Activated CD8-positive, alpha-beta memory T cell treated with anti-CD3 and anti-CD28 coated beads, Interleukin-2, amount 10 ng/mL, durations not matched to agents 7 days and 5 days (primary cell): ENCODE measurements at regions not wholly inside any gene's neighbourhood (a gene's known extent, or its start where the extent isn't known, plus 50 kb on each side); places are given as distances from the start of the nearest gene placed in this dataset.

Experiments used
- ATAC-seq: fragments of 150-1000 bp; cut with Tn5 transposase; one replicate; pipeline ENCODE4 v1.10.0; 2021; ENCODE audit warnings: moderate library complexity
- CTCF ChIA-PET: fragments of 350-600 bp; sonication (Branson Sonifier 250); formaldehyde crosslinking; loops from one replicate; lab custom pipeline; 2021; ENCODE audit warnings: antibody characterized with exemption; lab: Charles Lee
- DNase-seq: peaks from one replicate; pipeline ENCODE4 v3.0.0-alpha.2; 2020
- H3K27ac Mint-ChIP-seq: one replicate; pipeline ENCODE4 v1.8.0; 2021; ENCODE audit warnings: mild to moderate bottlenecking, mixed read lengths
- H3K27me3 Mint-ChIP-seq: one replicate; pipeline ENCODE4 v1.8.0; 2021; ENCODE audit warnings: mixed read lengths
- H3K36me3 Mint-ChIP-seq: one replicate; pipeline ENCODE4 v1.8.0; 2021; ENCODE audit warnings: mild to moderate bottlenecking, mixed read lengths
- H3K4me1 Mint-ChIP-seq: one replicate; pipeline ENCODE4 v1.8.0; 2021; ENCODE audit warnings: mixed read lengths
- H3K4me3 Mint-ChIP-seq: one replicate; pipeline ENCODE4 v1.8.0; 2021; ENCODE audit warnings: mild to moderate bottlenecking, moderate library complexity, mixed read lengths
- H3K9me3 Mint-ChIP-seq: one replicate; pipeline ENCODE4 v1.8.0; 2022; ENCODE audit warnings: low read depth, mixed read lengths

- CTCF ChIA-PET, result no interaction called here
- Mint-ChIP-seq H3K4me3 (no peak overlapping the region), H3K4me1 (peaks cover 16% of the 10 kb centered on the region), H3K27ac (no peak overlapping the region), H3K9me3 (no peaks in the 10 kb centered on the region), H3K27me3 (no peaks in the 10 kb centered on the region), H3K36me3 (no peaks in the 10 kb centered on the region)
- no peak for DNase-seq
- ATAC-seq, result no peak
Observed at GRCh38 chr10:78761311-78761781, 307.4 kb upstream of the ZMIZ1 start.

- Mint-ChIP-seq H3K4me3 (no peak overlapping the region), H3K36me3 (no peaks in the 10 kb centered on the region), H3K27me3 (no peaks in the 10 kb centered on the region), H3K4me1 (peaks cover 11% of the 10 kb centered on the region), H3K9me3 (no peaks in the 10 kb centered on the region), H3K27ac (no peak overlapping the region)
- no peak for DNase-seq
- no peak for ATAC-seq
- CTCF ChIA-PET, result no interaction called here
Observed at GRCh38 chr10:78762086-78762630, 306.6 kb upstream of the ZMIZ1 start.

GRCh38 chr10:78763234-78763633 is 305.5 kb upstream of the ZMIZ1 start:
- Mint-ChIP-seq H3K4me1 (peaks cover 9% of the 10 kb centered on the region), H3K36me3 (no peaks in the 10 kb centered on the region), H3K9me3 (no peaks in the 10 kb centered on the region), H3K27me3 (no peaks in the 10 kb centered on the region), H3K4me3 (no peak overlapping the region), H3K27ac (no peak overlapping the region)
- ATAC-seq (no peak), DNase-seq (no peak)
- CTCF ChIA-PET, result no interaction called here

GRCh38 chr10:78763651-78764395 is 304.9 kb upstream of the ZMIZ1 start:
- Mint-ChIP-seq H3K4me3 (no peak overlapping the region), H3K27ac (no peak overlapping the region), H3K36me3 (no peaks in the 10 kb centered on the region), H3K9me3 (no peaks in the 10 kb centered on the region), H3K4me1 (peaks cover 9% of the 10 kb centered on the region), H3K27me3 (no peaks in the 10 kb centered on the region)
- peak; percentile 51 for DNase-seq
- CTCF ChIA-PET, result no interaction called here
- peak; percentile 49 for ATAC-seq

GRCh38 chr10:78764436-78764835 is 304.3 kb upstream of the ZMIZ1 start:
- H3K27me3 Mint-ChIP-seq, result no peaks in the 10 kb centered on the region

GRCh38 chr10:78764846-78765430 is 303.8 kb upstream of the ZMIZ1 start:
- Mint-ChIP-seq H3K9me3 (no peaks in the 10 kb centered on the region), H3K4me3 (no peak overlapping the region), H3K4me1 (peaks cover 9% of the 10 kb centered on the region), H3K27ac (no peak overlapping the region), H3K27me3 (no peaks in the 10 kb centered on the region), H3K36me3 (no peaks in the 10 kb centered on the region)
- no peak for DNase-seq
- CTCF ChIA-PET, result no interaction called here
- no peak for ATAC-seq

More at GRCh38 chr10:78764436-78764835, 304.3 kb upstream of the ZMIZ1 start:
- Mint-ChIP-seq H3K4me1 (peaks cover 9% of the 10 kb centered on the region), H3K9me3 (no peaks in the 10 kb centered on the region), H3K4me3 (no peak overlapping the region), H3K27ac (no peak overlapping the region), H3K36me3 (no peaks in the 10 kb centered on the region)
- CTCF ChIA-PET, result no interaction called here
- ATAC-seq (no peak), DNase-seq (no peak)

- Mint-ChIP-seq H3K27ac (no peak overlapping the region), H3K4me1 (peaks cover 9% of the 10 kb centered on the region), H3K4me3 (no peak overlapping the region), H3K36me3 (no peaks in the 10 kb centered on the region), H3K9me3 (no peaks in the 10 kb centered on the region), H3K27me3 (no peaks in the 10 kb centered on the region)
- DNase-seq (no peak), ATAC-seq (no peak)
- CTCF ChIA-PET, result no interaction called here
Observed at GRCh38 chr10:78765726-78766335, 302.9 kb upstream of the ZMIZ1 start.

- H3K27ac Mint-ChIP-seq, result no peak overlapping the region
- no peak for DNase-seq
- ATAC-seq, result no peak
- H3K4me3 Mint-ChIP-seq, result no peak overlapping the region
- H3K9me3 Mint-ChIP-seq, result no peaks in the 10 kb centered on the region
- H3K27me3 Mint-ChIP-seq, result no peaks in the 10 kb centered on the region
- no peaks in the 10 kb centered on the region for H3K36me3 Mint-ChIP-seq
- H3K4me1 Mint-ChIP-seq, result peaks cover 9% of the 10 kb centered on the region
- CTCF ChIA-PET, result no interaction called here
Observed at GRCh38 chr10:78766603-78767002, 302.2 kb upstream of the ZMIZ1 start.

GRCh38 chr10:78768041-78768835 is 300.5 kb upstream of the ZMIZ1 start:
- CTCF ChIA-PET, result no interaction called here
- Mint-ChIP-seq H3K9me3 (no peaks in the 10 kb centered on the region), H3K4me1 (peaks cover 9% of the 10 kb centered on the region), H3K27me3 (no peaks in the 10 kb centered on the region), H3K4me3 (no peak overlapping the region), H3K36me3 (no peaks in the 10 kb centered on the region), H3K27ac (no peak overlapping the region)
- ATAC-seq, result no peak
- no peak for DNase-seq

GRCh38 chr10:78768876-78769275 is 299.9 kb upstream of the ZMIZ1 start:
- CTCF ChIA-PET, result no interaction called here
- ATAC-seq, result no peak
- Mint-ChIP-seq H3K4me1 (peaks cover 8% of the 10 kb centered on the region), H3K27me3 (no peaks in the 10 kb centered on the region), H3K4me3 (no peak overlapping the region), H3K36me3 (no peaks in the 10 kb centered on the region), H3K9me3 (no peaks in the 10 kb centered on the region), H3K27ac (no peak overlapping the region)
- no peak for DNase-seq

- H3K27ac Mint-ChIP-seq, result no peak overlapping the region
- no peaks in the 10 kb centered on the region for H3K27me3 Mint-ChIP-seq
- no peak for DNase-seq
- CTCF ChIA-PET, result no interaction called here
- H3K9me3 Mint-ChIP-seq, result no peaks in the 10 kb centered on the region
- H3K4me1 Mint-ChIP-seq, result peaks cover 1% of the 10 kb centered on the region
- no peak overlapping the region for H3K4me3 Mint-ChIP-seq
- no peak for ATAC-seq
- no peaks in the 10 kb centered on the region for H3K36me3 Mint-ChIP-seq
Observed at GRCh38 chr10:78769526-78769925, 299.2 kb upstream of the ZMIZ1 start.

GRCh38 chr10:78770167-78771090 is 298.3 kb upstream of the ZMIZ1 start:
- no peak for DNase-seq
- Mint-ChIP-seq H3K9me3 (no peaks in the 10 kb centered on the region), H3K27ac (no peak overlapping the region), H3K4me1 (no peaks in the 10 kb centered on the region), H3K27me3 (no peaks in the 10 kb centered on the region), H3K4me3 (no peak overlapping the region), H3K36me3 (no peaks in the 10 kb centered on the region)
- ATAC-seq, result no peak
- CTCF ChIA-PET, result no interaction called here
